ENCODE measurements at regions not wholly inside any gene's neighbourhood (a gene's known extent, or its start where the extent isn't known, plus 50 kb on each side); places are given as distances from the start of the nearest gene placed in this dataset.
A peak's percentile ranks its signal among the peaks of the same experiment; 100 is the strongest.

DNA sequence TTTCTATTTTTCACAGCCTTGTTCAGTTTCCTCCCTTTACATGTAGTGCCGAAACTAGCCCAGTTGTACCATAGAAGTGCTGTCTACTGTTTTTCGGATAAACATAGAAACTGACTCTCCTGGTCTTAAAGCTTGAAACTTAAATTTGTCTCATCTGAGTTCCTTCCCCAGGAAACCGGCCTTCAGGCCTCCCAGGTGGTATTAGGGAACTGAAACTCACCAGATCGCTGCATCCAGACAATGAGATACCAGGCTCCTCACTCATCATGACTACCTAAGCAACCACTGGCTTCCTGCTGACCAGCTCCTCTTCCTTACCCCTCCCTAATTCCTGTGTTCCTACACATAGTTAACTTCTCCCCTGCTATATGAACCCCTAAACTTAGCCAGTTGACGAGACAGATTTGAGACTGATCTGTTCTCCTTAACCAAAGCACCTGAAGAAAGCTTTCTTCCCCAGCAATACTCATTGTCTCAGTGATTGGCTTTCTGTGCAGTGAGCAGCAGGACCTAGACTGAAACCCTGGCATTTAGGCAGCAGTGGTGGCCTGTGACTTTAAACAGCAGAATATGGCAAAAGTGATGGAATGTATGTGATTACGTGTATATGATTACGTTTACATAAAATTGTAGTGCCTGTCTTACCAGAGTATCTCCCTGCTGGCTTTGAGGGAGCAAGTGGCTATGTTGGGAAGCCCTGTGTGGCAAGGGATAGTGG lies 959.1 kb upstream of the LCORL start (continued):
- TF ChIP-seq, protein P1, sequence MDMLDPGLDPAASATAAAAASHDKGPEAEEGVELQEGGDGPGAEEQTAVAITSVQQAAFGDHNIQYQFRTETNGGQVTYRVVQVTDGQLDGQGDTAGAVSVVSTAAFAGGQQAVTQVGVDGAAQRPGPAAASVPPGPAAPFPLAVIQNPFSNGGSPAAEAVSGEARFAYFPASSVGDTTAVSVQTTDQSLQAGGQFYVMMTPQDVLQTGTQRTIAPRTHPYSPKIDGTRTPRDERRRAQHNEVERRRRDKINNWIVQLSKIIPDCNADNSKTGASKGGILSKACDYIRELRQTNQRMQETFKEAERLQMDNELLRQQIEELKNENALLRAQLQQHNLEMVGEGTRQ (IDR thresholded peaks at IDR 0.05; ENCODE audit: borderline replicate concordance, low read depth, low read length), result no peak
- TF ChIP-seq SP1 (IDR thresholded peaks at IDR 0.05; ENCODE audit: low read depth, low read length) (no peak), YY1 (IDR thresholded peaks at IDR 0.05; ENCODE audit: low read depth, low read length) (no peak), IKZF1 (conservative IDR thresholded peaks at IDR 0.05) (peak; percentile 25; the same call in 1 of the 2 replicates), ATF2 (IDR thresholded peaks at IDR 0.05; ENCODE audit: low read length) (0 out of 2 replicates have a peak, but pooled peaks have one; percentile 25), FOS (IDR thresholded peaks at IDR 0.05; ENCODE audit: borderline replicate concordance, extremely low read depth, insufficient read length) (no peak), SPI1 (IDR thresholded peaks at IDR 0.05; ENCODE audit: borderline replicate concordance, insufficient read depth, low read depth, low read length) (peak; percentile 92), MTA2 (IDR thresholded peaks at IDR 0.05; ENCODE audit: low read depth) (no peak), CBFB (IDR thresholded peaks at IDR 0.05; ENCODE audit: low read depth) (no peak), EGR1 (IDR thresholded peaks at IDR 0.05; ENCODE audit: borderline replicate concordance in 1 of 2, low read depth in 2 of 2, low read length in 2 of 2) (0 out of 3 replicates have a peak, but pooled peaks of 1 of the 2 experiments have one; percentile 35)
- TF ChIP-seq, protein P2, sequence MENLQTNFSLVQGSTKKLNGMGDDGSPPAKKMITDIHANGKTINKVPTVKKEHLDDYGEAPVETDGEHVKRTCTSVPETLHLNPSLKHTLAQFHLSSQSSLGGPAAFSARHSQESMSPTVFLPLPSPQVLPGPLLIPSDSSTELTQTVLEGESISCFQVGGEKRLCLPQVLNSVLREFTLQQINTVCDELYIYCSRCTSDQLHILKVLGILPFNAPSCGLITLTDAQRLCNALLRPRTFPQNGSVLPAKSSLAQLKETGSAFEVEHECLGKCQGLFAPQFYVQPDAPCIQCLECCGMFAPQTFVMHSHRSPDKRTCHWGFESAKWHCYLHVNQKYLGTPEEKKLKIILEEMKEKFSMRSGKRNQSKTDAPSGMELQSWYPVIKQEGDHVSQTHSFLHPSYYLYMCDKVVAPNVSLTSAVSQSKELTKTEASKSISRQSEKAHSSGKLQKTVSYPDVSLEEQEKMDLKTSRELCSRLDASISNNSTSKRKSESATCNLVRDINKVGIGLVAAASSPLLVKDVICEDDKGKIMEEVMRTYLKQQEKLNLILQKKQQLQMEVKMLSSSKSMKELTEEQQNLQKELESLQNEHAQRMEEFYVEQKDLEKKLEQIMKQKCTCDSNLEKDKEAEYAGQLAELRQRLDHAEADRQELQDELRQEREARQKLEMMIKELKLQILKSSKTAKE (IDR thresholded peaks at IDR 0.05; ENCODE audit: low read depth, poor library complexity, severe bottlenecking), result no peak

All from GM12878 (cell line).